ENCODE measurements at regions not wholly inside any gene's neighbourhood (a gene's known extent, or its start where the extent isn't known, plus 50 kb on each side); places are given as distances from the start of the nearest gene placed in this dataset.
"Not testable (repeated sequence)": the region's sequence is repeated elsewhere in the genome, so short reads cannot be mapped to it uniquely, and the experiment has no call there.

DNA sequence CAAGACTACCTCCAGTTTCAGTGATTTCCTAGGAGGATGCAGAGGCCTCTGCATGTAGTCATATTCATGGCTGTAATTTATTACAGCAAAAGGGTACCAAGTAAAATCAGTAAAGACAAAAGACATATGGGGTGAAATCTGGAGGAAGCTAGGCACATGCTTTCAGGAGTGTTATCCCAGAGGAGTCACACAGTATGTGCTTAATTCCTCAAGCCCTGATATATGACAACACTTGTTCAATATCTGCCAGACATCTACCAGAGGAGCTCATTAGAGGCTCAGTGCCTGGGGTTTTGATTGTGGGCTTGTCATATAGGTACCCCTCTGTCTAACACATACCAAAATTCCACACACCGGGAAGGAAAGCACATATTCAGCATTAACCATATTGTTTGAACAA, 283.8 kb downstream of the CXCL12 start:
- DNase-seq (ENCODE audit: low spot score): no peak

DNA sequence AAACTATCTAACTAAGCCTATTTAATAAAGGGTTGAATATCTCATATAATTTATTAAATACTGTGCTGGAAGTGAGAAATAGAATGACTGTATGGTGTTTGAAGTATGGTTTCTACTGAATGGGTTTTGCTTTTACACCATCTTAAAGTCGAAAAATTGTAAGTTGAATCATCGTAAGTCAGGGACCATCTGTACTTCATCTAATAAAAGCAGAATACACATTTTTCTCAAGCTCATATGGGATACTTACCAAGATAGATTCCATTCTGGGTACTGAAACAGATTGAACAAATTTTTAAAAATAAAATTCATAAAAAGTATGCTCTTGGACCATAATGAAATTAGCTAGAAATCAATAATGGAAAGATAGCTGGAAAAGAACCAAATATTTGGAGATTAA, 285.4 kb downstream of the CXCL12 start:
- DNase-seq (ENCODE audit: low spot score): no peak

- not testable (repeated sequence) for DNase-seq (ENCODE audit: low spot score)
Measured at GRCh38 chr10:44096217-44096616, 288.7 kb downstream of the CXCL12 start.

- no peak for DNase-seq (ENCODE audit: low spot score)
Measured at GRCh38 chr10:44089671-44090070, 295.2 kb downstream of the CXCL12 start.

DNA sequence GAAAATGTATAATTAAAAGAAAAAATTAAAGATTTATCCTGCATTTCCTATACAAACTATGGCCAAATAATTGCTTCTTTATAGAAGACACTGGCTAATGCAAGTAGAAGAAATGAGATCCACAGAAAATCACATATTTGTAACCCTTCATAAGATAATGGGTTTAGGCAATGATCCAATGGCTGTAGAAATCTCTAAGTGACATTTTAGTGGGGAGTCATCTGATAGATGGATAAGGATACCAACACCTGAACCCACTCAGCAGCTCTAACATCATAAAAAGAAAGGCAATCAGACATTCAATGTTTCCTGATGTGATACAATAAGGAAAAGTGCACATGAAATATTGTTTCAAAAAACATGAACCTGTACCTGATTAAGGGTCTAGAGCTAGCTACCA, 297.5 kb downstream of the CXCL12 start:
- no peak for DNase-seq (ENCODE audit: low spot score)

DNA sequence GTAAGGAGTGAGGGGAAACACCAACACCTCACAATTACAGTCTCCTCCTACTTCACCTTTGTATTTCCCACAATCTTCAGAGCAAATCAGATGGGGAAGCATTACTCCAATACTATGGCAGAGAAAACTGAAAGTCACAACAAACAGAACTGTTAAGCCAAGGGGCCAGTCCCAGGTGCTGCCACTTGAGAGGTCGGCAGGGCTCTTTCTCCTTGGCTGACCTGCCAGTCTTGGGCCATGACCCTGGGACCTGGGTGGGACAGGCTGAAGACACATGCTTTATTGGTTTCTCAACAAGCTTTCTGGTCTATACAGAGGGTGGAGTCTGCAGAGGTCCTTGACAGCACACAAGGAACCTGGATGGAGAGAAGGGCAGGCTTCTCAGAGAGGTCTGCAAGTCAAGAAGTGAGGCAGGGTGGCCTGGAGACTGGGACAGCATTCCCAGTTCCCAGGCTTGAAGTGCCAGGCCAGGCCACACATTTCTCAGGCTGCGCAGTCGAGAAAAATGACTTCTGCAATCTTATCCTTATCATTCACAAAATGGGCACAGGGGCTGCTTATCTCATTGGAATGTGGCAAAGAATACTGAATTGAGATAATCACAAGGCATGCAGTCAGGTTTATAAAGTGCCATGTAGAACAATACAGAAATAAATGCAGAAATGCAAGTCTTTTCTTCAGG, 301.0 kb downstream of the CXCL12 start:
- no peak for DNase-seq (ENCODE audit: low spot score)

GRCh38 chr10:44071479-44071878, 313.4 kb downstream of the CXCL12 start:
- peak; percentile 75 for DNase-seq (ENCODE audit: low spot score)

DNA sequence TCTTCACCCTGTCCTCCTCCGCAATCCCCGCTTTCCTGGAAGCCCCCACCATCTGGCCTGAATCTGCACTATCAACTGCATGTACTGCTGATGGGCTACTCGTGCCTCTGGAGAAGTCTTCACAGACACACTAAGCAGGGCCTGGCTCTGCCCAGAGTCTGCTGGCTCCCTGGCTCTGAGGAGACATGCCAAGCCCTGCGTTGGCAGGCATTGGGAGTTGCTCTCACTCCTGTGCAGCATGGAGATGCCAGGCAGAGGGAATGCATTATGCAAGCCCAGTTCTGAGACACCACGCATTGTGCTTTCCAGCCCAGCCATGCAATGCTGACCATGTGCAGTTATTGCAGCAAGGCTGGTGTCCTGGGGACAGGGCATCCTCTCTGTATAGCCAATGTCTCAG, 314.6 kb downstream of the CXCL12 start:
- no peak for DNase-seq (ENCODE audit: low spot score)

- DNase-seq (ENCODE audit: low spot score): no peak
Measured at GRCh38 chr10:44069573-44069972, 315.3 kb downstream of the CXCL12 start.

- no peak for DNase-seq (ENCODE audit: low spot score)
Measured at GRCh38 chr10:44068716-44069482, 316.0 kb downstream of the CXCL12 start.

GRCh38 chr10:44067432-44067831, 317.5 kb downstream of the CXCL12 start:
- DNase-seq (ENCODE audit: low spot score): no peak

- no peak for DNase-seq (ENCODE audit: low spot score)
Measured at GRCh38 chr10:44066527-44067255, 318.2 kb downstream of the CXCL12 start.

GRCh38 chr10:44065788-44066526, 318.9 kb downstream of the CXCL12 start:
- DNase-seq (ENCODE audit: low spot score): no peak

- no peak for DNase-seq (ENCODE audit: low spot score)
Measured at GRCh38 chr10:44064987-44065787, 319.7 kb downstream of the CXCL12 start.

- no peak for DNase-seq (ENCODE audit: low spot score)
Measured at GRCh38 chr10:44064317-44064716, 320.6 kb downstream of the CXCL12 start.

GRCh38 chr10:44063686-44064085, 321.2 kb downstream of the CXCL12 start:
- no peak for DNase-seq (ENCODE audit: low spot score)

- no peak for DNase-seq (ENCODE audit: low spot score)
Measured at GRCh38 chr10:44060719-44061118, 324.2 kb downstream of the CXCL12 start.

DNA sequence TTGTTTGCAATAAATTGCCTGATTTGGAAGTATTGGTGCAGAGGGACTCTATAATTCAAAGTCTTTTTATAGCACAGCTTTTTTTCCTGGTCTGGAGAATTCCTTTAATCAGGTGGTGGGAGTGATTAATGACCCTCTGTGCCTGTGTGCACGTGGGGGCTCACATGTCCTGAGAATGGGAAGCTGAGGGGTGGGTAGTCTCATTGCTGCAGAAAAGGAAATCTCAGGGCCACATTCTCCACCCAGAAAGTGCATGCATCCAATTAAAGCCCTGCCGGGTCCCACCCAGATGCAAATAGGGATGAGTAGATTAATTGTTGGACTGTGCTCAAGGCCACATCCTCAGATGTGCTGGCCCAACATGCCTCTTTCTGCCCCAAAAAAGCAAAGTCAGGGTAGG, 324.7 kb downstream of the CXCL12 start:
- DNase-seq (ENCODE audit: low spot score): no peak

- DNase-seq (ENCODE audit: low spot score): no peak
Measured at GRCh38 chr10:44058259-44058658, 326.6 kb downstream of the CXCL12 start.

DNA sequence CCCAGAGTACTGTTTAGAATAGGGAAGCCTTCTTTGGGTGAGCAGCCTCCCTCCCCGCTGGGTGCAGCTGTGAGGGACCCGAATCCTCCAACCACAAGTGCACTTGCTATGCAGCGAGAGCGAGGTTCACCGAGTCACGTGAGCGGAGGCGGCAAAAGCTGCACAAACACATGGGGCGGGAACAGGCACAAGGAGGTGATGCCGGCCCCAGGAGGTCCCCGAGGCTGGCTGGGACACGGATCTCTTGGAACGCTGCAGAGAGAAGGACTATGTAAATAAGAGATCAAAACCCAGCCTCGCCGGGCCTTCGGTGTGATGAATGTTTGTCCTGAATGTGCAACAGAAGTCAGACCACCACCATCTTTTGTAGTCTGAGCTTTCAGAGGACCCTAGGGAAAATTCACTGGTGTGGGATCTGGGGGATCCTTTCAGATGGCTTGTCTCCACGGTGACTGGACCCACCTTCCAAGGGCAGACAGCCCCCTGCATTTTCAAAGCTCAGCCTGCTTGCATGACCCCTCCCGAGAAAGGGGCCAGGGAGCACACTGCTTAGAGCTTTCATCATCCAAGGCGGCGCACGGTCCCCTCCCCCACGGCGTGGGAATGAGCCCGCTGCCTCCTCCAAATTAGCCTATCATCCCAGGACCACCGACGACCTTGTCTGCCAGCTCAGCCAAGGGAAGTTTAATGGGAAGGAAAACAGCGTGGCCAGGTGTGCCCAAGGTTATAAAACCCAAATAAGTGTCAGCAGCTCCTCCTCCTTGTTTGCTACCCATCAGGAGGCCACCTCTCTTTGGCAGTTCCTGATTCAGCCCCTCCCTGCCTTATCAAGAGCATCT, 327.7 kb downstream of the CXCL12 start:
- DNase-seq (ENCODE audit: low spot score): no peak

DNA sequence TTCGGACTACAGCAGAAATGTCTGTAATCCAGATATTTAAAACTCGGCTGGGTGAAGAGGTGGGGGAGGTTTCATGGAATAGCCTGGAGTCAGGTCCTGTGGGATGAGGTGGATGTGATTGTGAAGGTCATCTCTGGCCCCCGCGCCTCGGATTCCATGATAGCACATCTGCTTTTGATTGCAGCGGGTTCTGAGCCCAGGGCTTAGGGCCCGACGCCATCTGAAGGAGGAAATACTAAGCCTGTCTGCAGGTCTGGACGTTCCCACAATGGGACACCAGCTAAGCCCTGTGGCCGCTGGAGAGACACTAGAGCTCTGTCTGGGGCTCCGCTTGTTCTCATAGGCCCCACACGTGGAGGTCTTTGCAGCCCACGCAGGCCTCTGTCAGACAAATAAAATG, 328.7 kb downstream of the CXCL12 start:
- DNase-seq (ENCODE audit: low spot score): no peak

Data from AG08395 (cell line).